ENCODE measurements at regions not wholly inside any gene's neighbourhood (a gene's known extent, or its start where the extent isn't known, plus 50 kb on each side); places are given as distances from the start of the nearest gene placed in this dataset.

DNA sequence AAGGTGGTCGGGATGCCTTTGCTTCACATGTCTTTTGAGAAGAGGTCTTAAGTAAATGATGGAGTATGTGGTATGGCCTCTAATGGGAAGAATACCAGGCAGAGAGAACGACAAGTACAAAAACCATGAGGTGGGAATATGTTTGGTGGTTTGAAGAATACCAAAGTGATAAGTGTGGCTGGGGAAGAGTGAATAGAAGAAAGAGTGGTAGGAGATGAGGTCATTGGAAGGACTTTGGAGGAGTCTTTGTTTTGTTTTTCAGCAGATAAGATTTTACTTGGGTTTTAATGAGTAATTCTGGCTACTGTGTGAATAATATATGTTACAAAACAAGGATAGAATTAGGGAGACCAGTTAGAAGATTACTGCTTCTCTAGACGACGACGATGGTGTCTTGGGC is 515.4 kb downstream of the RAB38 start:
- no peaks in the 10 kb centered on the region for H3K4me1 ChIP-seq (ENCODE audit: control extremely low read depth in 1 of 4, control insufficient read depth in 4 of 4, insufficient read depth in 4 of 4, low read length in 3 of 4)
- H3K4me3 ChIP-seq (ENCODE audit: control insufficient read depth in 1 of 7, extremely low read depth in 1 of 7, insufficient read depth in 4 of 7, low read depth in 2 of 7, low read length in 6 of 7) = no peak overlapping the region
- no peaks in the 10 kb centered on the region for H3K9me3 ChIP-seq (ENCODE audit: control extremely low read depth in 1 of 5, control insufficient read depth in 4 of 5, insufficient read depth in 2 of 5, low read depth in 1 of 5, low read length in 4 of 5)
- CTCF ChIA-PET = no interaction called here
- H3K27me3 ChIP-seq (replicated peaks in 2 of 5; ENCODE audit: control insufficient read depth in 4 of 5, insufficient read depth in 5 of 5, low read length in 4 of 5) = no peaks in the 10 kb centered on the region
- H3K27ac ChIP-seq (ENCODE audit: insufficient read depth in 1 of 2, low read depth in 1 of 2, low read length in 2 of 2, poor library complexity in 1 of 2, severe bottlenecking in 2 of 2) = no peak overlapping the region
- no peak for DNase-seq
- POLR2A ChIA-PET = no interaction called here
- H3K36me3 ChIP-seq (ENCODE audit: control insufficient read depth in 4 of 4, insufficient read depth in 4 of 4, low read length in 3 of 4) = no peaks in the 10 kb centered on the region
- 92% methylated on average over 4 of the region's 5 CpGs for whole genome bisulfite sequencing (ENCODE audit: insufficient coverage)

DNA sequence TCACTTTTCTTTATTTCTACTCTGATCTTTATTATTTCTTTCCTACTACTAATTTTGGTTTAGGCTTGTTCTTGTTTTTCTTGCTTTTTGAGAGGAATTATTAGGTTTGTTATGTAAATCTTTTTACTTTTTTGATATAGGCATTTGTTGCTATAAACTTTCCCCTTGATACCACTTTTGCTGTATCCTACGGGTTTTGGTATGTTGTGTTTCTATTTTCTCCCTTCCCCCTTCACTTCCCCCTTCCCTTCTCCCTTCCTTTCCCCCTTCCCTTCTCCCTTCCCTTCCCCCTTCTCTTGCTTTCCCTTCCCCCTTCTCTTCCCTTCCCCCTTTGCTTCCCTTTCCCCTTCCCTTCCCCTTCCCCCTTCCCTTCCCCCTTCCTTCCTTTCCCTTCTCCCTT is 529.6 kb downstream of the RAB38 start:
- Histone ChIP-seq H3K4me1 (ENCODE audit: control extremely low read depth in 1 of 4, control insufficient read depth in 4 of 4, insufficient read depth in 4 of 4, low read length in 3 of 4) (no peaks in the 10 kb centered on the region), H3K4me3 (ENCODE audit: control insufficient read depth in 1 of 7, extremely low read depth in 1 of 7, insufficient read depth in 4 of 7, low read depth in 2 of 7, low read length in 6 of 7) (no peak overlapping the region), H3K27ac (ENCODE audit: insufficient read depth in 1 of 2, low read depth in 1 of 2, low read length in 2 of 2, poor library complexity in 1 of 2, severe bottlenecking in 2 of 2) (no peak overlapping the region), H3K9me3 (ENCODE audit: control extremely low read depth in 1 of 5, control insufficient read depth in 4 of 5, insufficient read depth in 2 of 5, low read depth in 1 of 5, low read length in 4 of 5) (peaks cover 0 to 2% (median 0%) of the 10 kb centered on the region in 5 experiments), H3K36me3 (ENCODE audit: control insufficient read depth in 4 of 4, insufficient read depth in 4 of 4, low read length in 3 of 4) (no peaks in the 10 kb centered on the region), H3K27me3 (replicated peaks in 2 of 5; ENCODE audit: control insufficient read depth in 4 of 5, insufficient read depth in 5 of 5, low read length in 4 of 5) (peaks cover 0 to 2% (median 0%) of the 10 kb centered on the region in 5 experiments)
- DNase-seq = no peak
- POLR2A ChIA-PET = no interaction called here
- CTCF ChIA-PET = no interaction called here
- WGBS (ENCODE audit: insufficient coverage) = no CpG with 5 or more reads among the region's 1 CpG

DNA sequence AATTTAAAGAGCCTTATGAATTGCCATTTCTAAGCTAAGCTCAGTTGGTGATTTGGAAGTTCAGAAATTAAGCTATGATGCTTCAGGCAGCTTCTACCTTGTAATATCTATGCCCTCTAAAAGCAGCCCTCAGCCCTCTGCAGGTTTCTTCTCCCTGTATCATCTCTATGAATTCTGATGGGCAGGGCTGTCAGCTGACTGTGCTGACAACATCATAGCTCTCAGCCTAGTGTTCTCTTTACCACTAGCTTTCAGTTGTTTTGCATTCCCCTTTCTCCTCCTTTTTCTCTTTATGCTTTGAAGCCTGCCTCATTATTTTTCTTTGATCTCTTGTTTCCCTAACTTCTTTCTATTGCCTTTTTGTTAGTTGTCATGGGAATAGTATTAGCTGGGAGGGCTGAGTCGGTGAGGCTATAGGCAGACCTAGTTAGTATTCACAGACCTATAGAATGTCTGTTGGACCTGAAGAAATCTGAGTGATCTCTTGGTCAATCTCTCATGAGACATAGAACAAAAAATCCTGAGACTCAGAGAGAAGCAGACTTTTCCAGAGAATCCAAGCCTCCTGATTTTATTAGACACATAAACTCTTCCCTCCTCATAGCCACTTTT is 535.4 kb downstream of the RAB38 start:
- Histone ChIP-seq H3K9me3 (ENCODE audit: control extremely low read depth in 1 of 5, control insufficient read depth in 4 of 5, insufficient read depth in 2 of 5, low read depth in 1 of 5, low read length in 4 of 5) (no peaks in the 10 kb centered on the region), H3K4me1 (ENCODE audit: control extremely low read depth in 1 of 4, control insufficient read depth in 4 of 4, insufficient read depth in 4 of 4, low read length in 3 of 4) (no peaks in the 10 kb centered on the region), H3K27me3 (replicated peaks in 2 of 5; ENCODE audit: control insufficient read depth in 4 of 5, insufficient read depth in 5 of 5, low read length in 4 of 5) (no peaks in the 10 kb centered on the region), H3K4me3 (ENCODE audit: control insufficient read depth in 1 of 7, extremely low read depth in 1 of 7, insufficient read depth in 4 of 7, low read depth in 2 of 7, low read length in 6 of 7) (no peak overlapping the region), H3K27ac (ENCODE audit: insufficient read depth in 1 of 2, low read depth in 1 of 2, low read length in 2 of 2, poor library complexity in 1 of 2, severe bottlenecking in 2 of 2) (no peak overlapping the region), H3K36me3 (ENCODE audit: control insufficient read depth in 4 of 4, insufficient read depth in 4 of 4, low read length in 3 of 4) (no peaks in the 10 kb centered on the region)
- WGBS (ENCODE audit: insufficient coverage) = no CpG with 5 or more reads among the region's 1 CpG
- ChIA-PET POLR2A (no interaction called here), CTCF (no interaction called here)
- DNase-seq = no peak

DNA sequence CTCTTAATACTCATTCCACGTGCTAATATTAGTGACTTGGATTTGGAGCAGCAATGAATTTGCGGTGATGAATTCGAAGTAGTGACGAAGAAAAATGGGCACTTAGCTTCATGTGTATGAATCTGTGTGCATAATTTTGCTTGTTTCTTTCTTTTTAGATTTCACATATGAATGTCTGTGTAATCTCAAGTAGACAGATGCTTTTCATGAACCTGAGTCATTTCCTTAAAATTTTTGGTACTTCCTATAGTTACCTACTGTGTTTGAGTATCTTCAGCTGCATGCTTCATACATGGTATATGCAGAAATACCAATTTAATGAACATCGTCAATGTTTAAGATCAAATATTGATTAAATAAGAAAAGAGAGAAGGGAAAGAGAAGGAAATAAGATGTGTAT is 540.2 kb downstream of the RAB38 start:
- Histone ChIP-seq H3K27ac (ENCODE audit: insufficient read depth in 1 of 2, low read depth in 1 of 2, low read length in 2 of 2, poor library complexity in 1 of 2, severe bottlenecking in 2 of 2) (no peak overlapping the region), H3K4me3 (ENCODE audit: control insufficient read depth in 1 of 7, extremely low read depth in 1 of 7, insufficient read depth in 4 of 7, low read depth in 2 of 7, low read length in 6 of 7) (no peak overlapping the region), H3K9me3 (ENCODE audit: control extremely low read depth in 1 of 5, control insufficient read depth in 4 of 5, insufficient read depth in 2 of 5, low read depth in 1 of 5, low read length in 4 of 5) (no peaks in the 10 kb centered on the region), H3K36me3 (ENCODE audit: control insufficient read depth in 4 of 4, insufficient read depth in 4 of 4, low read length in 3 of 4) (no peaks in the 10 kb centered on the region), H3K27me3 (replicated peaks in 2 of 5; ENCODE audit: control insufficient read depth in 4 of 5, insufficient read depth in 5 of 5, low read length in 4 of 5) (no peaks in the 10 kb centered on the region), H3K4me1 (ENCODE audit: control extremely low read depth in 1 of 4, control insufficient read depth in 4 of 4, insufficient read depth in 4 of 4, low read length in 3 of 4) (no peaks in the 10 kb centered on the region)
- 44% methylated on average over 4 of the region's 5 CpGs for WGBS (ENCODE audit: insufficient coverage)
- ChIA-PET POLR2A (no interaction called here), CTCF (no interaction called here)
- DNase-seq = peak; percentile 22 to 79 (median 61)

DNA sequence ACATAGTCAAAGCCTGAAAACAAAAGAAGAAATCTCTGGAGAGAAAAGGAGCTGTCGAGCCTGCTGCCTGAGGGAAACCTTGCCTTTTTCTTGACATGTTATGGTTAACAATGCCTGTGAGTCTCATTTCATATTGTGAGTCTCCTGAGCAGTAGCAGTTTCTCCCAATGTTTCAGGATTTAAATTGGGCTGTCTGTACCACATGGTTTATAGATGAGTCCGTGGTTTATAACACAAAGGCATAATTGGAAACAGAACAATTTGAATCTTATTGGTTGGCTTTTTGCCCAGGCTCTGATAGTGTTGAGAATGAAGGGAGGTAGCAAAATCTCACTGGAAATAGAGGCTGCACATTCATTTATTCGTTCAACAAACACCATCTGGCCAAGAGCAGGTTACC is 540.9 kb downstream of the RAB38 start:
- 100% methylated on average over 2 of the region's 3 CpGs for WGBS (ENCODE audit: insufficient coverage)
- no peak for DNase-seq
- POLR2A ChIA-PET = no interaction called here

DNA sequence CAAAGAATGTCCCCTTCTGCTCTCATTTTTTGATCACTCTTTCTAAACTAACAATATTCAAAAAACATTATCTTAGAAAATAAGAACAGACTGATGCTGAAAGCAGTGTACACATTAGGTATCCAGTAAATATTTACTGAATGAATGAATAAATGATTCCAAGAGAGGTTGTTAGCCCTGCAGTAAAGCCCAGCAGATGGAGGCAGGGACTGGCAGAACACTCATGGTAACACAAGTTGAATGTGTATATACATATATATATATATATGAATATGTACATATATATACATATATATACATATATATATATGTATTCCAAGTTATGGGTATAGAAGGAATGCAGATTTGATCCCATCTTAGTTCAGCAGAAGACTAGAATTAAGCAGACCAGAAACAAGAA is 546.3 kb downstream of the RAB38 start:
- ChIA-PET CTCF (no interaction called here), POLR2A (no interaction called here)
- Histone ChIP-seq H3K27me3 (replicated peaks in 2 of 5; ENCODE audit: control insufficient read depth in 4 of 5, insufficient read depth in 5 of 5, low read length in 4 of 5) (no peaks in the 10 kb centered on the region), H3K4me1 (ENCODE audit: control extremely low read depth in 1 of 4, control insufficient read depth in 4 of 4, insufficient read depth in 4 of 4, low read length in 3 of 4) (no peaks in the 10 kb centered on the region), H3K9me3 (ENCODE audit: control extremely low read depth in 1 of 5, control insufficient read depth in 4 of 5, insufficient read depth in 2 of 5, low read depth in 1 of 5, low read length in 4 of 5) (peaks cover 0 to 6% (median 0%) of the 10 kb centered on the region in 5 experiments), H3K27ac (ENCODE audit: insufficient read depth in 1 of 2, low read depth in 1 of 2, low read length in 2 of 2, poor library complexity in 1 of 2, severe bottlenecking in 2 of 2) (no peak overlapping the region), H3K36me3 (ENCODE audit: control insufficient read depth in 4 of 4, insufficient read depth in 4 of 4, low read length in 3 of 4) (no peaks in the 10 kb centered on the region), H3K4me3 (ENCODE audit: control insufficient read depth in 1 of 7, extremely low read depth in 1 of 7, insufficient read depth in 4 of 7, low read depth in 2 of 7, low read length in 6 of 7) (no peak overlapping the region)
- DNase-seq = no peak

More for the DNA sequence above, 540.9 kb downstream of the RAB38 start:
- CTCF ChIA-PET = no interaction called here
- no peaks in the 10 kb centered on the region for H3K27me3 ChIP-seq (replicated peaks in 2 of 5; ENCODE audit: control insufficient read depth in 4 of 5, insufficient read depth in 5 of 5, low read length in 4 of 5)
- H3K27ac ChIP-seq (ENCODE audit: insufficient read depth in 1 of 2, low read depth in 1 of 2, low read length in 2 of 2, poor library complexity in 1 of 2, severe bottlenecking in 2 of 2) = no peak overlapping the region
- no peaks in the 10 kb centered on the region for H3K36me3 ChIP-seq (ENCODE audit: control insufficient read depth in 4 of 4, insufficient read depth in 4 of 4, low read length in 3 of 4)
- no peak overlapping the region for H3K4me3 ChIP-seq (ENCODE audit: control insufficient read depth in 1 of 7, extremely low read depth in 1 of 7, insufficient read depth in 4 of 7, low read depth in 2 of 7, low read length in 6 of 7)
- no peaks in the 10 kb centered on the region for H3K9me3 ChIP-seq (ENCODE audit: control extremely low read depth in 1 of 5, control insufficient read depth in 4 of 5, insufficient read depth in 2 of 5, low read depth in 1 of 5, low read length in 4 of 5)
- no peaks in the 10 kb centered on the region for H3K4me1 ChIP-seq (ENCODE audit: control extremely low read depth in 1 of 4, control insufficient read depth in 4 of 4, insufficient read depth in 4 of 4, low read length in 3 of 4)

DNA sequence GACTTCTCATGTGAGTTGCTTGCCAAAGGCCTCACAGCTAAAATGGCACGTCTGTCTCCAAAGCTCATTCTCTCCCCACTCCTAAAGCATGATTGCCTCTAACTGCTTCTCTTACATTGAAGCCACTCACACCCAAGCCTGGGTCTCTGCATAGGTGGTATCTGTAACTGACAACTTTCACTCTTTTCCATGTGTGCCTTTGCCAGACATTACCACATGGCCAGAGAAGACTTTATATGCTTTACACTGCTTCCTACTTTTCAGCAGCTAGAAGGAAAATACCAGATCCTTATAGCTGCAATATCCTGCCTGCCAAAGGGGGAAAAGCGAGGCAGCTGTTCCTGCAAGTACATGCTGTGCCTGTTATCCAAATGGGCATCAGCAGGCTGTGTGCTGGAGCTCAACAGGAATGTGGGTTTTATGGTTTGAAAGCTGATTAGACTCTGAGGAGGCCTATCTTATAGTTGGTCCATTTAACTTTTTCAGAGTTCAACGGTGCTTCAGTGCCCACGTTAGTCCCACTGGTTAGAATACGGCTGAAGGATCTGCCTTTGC is 547.1 kb downstream of the RAB38 start:
- H3K4me1 ChIP-seq (ENCODE audit: control extremely low read depth in 1 of 4, control insufficient read depth in 4 of 4, insufficient read depth in 4 of 4, low read length in 3 of 4) = no peaks in the 10 kb centered on the region
- CTCF ChIA-PET = no interaction called here
- POLR2A ChIA-PET = no interaction called here
- peaks cover 0 to 6% (median 0%) of the 10 kb centered on the region in 5 experiments for H3K9me3 ChIP-seq (ENCODE audit: control extremely low read depth in 1 of 5, control insufficient read depth in 4 of 5, insufficient read depth in 2 of 5, low read depth in 1 of 5, low read length in 4 of 5)
- no peak for DNase-seq
- H3K27ac ChIP-seq (ENCODE audit: insufficient read depth in 1 of 2, low read depth in 1 of 2, low read length in 2 of 2, poor library complexity in 1 of 2, severe bottlenecking in 2 of 2) = no peak overlapping the region
- WGBS (ENCODE audit: insufficient coverage) = 95% methylated on average over 5 of the region's 5 CpGs
- H3K36me3 ChIP-seq (ENCODE audit: control insufficient read depth in 4 of 4, insufficient read depth in 4 of 4, low read length in 3 of 4) = no peaks in the 10 kb centered on the region
- H3K4me3 ChIP-seq (ENCODE audit: control insufficient read depth in 1 of 7, extremely low read depth in 1 of 7, insufficient read depth in 4 of 7, low read depth in 2 of 7, low read length in 6 of 7) = no peak overlapping the region
- no peaks in the 10 kb centered on the region for H3K27me3 ChIP-seq (replicated peaks in 2 of 5; ENCODE audit: control insufficient read depth in 4 of 5, insufficient read depth in 5 of 5, low read length in 4 of 5)

Data from common myeloid progenitor, CD34-positive (primary cell).